MM.1S (cell line): ENCODE measurements at regions not wholly inside any gene's neighbourhood (a gene's known extent, or its start where the extent isn't known, plus 50 kb on each side); places are given as distances from the start of the nearest gene placed in this dataset.

Experiments used
- EZH2 ChIP-seq: fragments of 300-600 bp; sonication (generic); optimal IDR thresholded peaks from 2 replicates; pipeline ENCODE3; 2017; ENCODE audit warnings: low read depth, mild to moderate bottlenecking, antibody characterized with exemption, low read length, mixed read lengths
- EZH2phosphoT487 ChIP-seq: fragments of 300-600 bp; sonication (generic); IDR thresholded peaks from 2 replicates; pipeline ENCODE4 v1.6.1; 2018; ENCODE audit warnings: antibody characterized with exemption, low read length
- TF ChIP-seq, protein P1 (sequence below): fragments of 300-600 bp; sonication (generic); IDR thresholded peaks from 2 replicates; pipeline ENCODE4 v1.5.1; 2016; ENCODE audit warnings: antibody characterized with exemption, low read length, mixed read lengths

DNA sequence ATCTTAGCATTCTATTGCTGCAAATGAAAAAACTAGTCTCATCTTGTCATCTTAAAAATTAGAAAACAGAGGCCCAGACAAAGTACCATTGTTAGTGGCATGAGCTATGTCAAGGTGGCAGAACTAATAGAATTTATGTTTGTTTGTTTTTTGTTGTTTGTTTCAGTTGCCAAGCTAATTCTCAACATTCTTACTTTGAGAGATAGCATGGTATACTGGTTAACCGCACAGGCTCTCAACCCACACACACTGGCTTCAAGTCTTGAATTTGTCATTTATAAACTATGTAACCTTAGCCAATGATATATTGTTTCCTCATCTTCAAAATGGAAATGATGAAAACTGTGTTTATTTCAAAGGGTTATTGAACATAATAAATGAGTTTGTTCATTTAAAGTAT lies 367.6 kb upstream of the PLSCR5 start:
- TF ChIP-seq EZH2 (no peak), EZH2phosphoT487 (no peak)
- TF ChIP-seq, protein P1, sequence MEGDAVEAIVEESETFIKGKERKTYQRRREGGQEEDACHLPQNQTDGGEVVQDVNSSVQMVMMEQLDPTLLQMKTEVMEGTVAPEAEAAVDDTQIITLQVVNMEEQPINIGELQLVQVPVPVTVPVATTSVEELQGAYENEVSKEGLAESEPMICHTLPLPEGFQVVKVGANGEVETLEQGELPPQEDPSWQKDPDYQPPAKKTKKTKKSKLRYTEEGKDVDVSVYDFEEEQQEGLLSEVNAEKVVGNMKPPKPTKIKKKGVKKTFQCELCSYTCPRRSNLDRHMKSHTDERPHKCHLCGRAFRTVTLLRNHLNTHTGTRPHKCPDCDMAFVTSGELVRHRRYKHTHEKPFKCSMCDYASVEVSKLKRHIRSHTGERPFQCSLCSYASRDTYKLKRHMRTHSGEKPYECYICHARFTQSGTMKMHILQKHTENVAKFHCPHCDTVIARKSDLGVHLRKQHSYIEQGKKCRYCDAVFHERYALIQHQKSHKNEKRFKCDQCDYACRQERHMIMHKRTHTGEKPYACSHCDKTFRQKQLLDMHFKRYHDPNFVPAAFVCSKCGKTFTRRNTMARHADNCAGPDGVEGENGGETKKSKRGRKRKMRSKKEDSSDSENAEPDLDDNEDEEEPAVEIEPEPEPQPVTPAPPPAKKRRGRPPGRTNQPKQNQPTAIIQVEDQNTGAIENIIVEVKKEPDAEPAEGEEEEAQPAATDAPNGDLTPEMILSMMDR, result no peak
